Stimulated activated CD8-positive, alpha-beta memory T cell treated with anti-CD3 and anti-CD28 coated beads, Interleukin-7, amount 100 ng/mL, for 24 hours (primary cell): ENCODE measurements at regions not wholly inside any gene's neighbourhood (a gene's known extent, or its start where the extent isn't known, plus 50 kb on each side); places are given as distances from the start of the nearest gene placed in this dataset.
"Not testable (repeated sequence)": the region's sequence is repeated elsewhere in the genome, so short reads cannot be mapped to it uniquely, and the experiment has no call there.

ENCODE experiments used
- DNase-seq: peaks from one replicate; pipeline ENCODE4 v3.0.0-alpha.2; 2020; ENCODE audit warnings: low read depth

DNA sequence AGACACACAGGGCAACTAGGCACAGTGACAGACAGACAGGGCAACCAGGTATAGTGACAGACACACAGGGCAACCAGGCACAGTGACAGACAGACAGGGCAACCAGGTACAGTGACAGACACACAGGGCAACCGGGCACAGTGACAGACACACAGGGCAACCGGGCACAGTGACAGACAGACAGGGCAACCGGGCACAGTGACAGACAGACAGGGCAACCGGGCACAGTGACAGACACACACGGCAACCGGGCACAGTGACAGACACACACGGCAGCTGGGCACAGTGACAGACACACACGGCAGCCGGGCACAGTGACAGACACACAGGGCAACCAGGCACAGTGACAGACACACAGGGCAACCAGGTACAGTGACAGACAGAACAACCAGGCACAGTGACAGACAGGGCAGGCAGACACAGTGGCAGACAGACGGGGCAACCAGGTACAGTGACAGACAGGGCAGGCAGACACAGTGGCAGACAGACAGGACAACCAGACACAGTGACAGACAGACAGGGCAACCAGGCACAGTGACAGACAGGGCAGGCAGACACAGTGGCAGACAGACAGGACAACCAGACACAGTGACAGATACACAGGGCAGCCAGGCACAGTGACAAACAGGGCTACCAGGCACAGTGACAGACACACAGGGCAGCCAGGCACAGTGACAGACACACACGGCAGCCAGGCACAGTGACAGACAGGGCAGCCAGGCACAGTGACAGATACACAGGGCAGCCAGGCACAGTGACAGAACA is 64.7 kb upstream of the RAB6C start:
- DNase-seq, result no peak

DNA sequence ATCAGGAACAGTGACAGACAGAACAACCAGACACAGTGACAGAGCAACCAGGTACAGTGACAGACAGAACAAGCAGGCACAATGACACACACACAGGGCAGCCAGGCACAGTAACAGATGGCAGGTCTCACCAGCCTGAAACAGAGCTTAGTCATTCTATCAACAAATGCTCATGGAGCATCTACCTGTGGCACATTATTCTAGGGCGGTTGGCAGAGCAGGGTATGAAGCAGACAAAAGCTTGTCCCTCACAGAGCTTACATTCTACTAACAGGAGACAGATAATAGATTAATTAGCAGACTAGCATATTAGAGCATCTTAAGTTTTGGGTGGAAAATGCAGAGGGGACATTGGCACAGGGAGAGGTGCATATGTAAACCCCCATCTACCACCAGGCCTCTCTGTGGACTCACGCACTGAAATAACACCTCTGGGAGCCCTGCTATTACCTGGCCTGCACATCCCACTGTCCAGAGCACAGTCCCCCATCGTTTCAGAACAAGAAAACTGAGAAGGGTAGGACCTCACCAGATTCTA is 64.1 kb upstream of the RAB6C start:
- DNase-seq, result no peak

GRCh38 chr2:129918604-129919003 is 60.9 kb upstream of the RAB6C start:
- no peak for DNase-seq

DNA sequence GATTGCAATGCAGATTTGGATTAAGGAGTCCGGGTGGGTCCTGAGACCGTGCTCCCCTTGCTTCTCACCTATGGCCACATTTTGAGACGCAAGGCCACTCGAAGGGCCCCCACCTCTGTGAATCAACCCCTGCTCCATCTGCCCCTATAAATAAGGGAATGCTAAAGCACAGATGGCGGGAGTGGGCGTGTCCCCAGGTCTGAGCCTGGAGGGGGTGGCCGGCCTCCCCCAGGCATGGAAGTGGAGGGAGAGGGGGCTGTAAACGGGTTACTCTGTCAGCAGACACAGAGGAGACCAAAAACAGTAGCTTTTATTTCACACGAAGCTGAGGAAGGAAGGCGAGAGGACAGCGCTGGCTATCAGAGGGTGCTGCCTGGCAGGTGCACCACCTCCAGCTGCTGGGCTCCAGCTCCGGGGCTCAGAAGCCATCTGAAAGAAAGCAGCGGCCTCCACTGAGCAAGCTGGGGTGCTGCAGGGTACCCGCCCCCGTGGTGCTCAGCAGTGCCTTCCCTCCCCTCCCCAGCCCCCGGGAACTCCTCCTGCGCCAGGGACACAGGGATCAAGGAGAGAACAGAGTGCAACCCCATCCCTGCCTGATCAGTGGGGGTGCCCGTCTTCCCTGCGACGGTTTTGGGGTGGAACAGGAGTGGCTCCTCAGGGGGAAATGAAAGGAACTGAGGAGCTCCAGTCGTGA is 56.7 kb upstream of the RAB6C start:
- DNase-seq, result no peak

DNA sequence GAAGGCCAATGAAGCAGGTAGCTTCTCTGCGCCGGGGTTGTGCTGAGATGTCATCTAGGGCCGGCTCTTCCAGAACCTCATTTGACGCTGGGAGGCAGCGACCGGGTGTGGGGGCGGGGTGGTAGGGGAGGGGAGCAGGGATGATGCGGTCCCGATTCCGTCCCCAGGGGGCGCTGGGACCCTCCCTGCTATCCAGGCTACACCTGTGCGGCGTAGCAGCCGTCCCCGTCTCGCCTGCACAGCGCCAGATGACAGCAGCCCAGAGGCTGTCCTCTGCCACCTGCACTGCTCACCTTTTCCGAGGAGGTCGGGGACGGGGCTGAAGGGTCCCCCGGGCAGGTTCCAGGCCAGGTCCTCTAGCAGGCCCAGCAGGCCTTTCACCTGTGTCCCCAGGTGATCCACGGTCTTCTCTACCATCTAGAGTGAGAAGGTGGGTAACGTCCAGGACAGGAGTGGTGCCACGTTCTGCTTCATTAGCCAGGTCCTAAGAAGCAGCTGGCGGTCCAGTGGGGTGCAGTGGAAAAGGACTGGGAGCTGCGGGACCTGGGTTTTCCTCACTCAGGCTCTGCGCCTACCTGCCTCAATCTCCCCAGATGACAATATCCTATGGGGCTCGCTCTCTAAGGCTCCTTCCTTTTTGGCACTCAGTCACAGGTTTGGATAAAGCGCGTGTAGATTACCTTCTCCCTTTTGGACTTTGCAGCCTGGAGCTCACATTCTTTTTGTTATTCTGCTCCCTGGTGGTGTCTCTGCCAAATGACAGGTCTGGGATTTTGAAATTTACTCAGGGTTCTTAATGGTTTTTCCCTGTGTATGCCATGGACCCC is 56.0 kb upstream of the RAB6C start:
- no peak for DNase-seq

DNA sequence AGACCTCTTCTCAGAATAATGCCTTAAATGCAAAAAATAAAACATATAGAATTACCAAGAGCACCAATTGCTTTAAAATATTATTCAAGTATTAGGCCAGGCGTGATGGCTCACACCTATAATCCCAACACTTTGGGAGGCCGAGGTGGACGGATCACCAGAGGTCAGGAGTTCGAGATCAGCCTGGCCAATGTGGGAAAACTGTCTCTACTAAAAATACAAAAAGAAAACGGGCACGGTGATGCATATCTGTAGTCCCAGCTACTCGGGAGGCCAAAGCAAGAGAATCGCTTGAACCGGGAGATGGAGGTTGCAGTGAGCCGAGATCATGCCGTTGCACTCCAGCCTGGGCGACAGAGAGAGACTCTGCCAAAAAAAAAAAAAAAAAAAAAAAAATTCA is 55.4 kb upstream of the RAB6C start:
- DNase-seq, result not testable (repeated sequence)

DNA sequence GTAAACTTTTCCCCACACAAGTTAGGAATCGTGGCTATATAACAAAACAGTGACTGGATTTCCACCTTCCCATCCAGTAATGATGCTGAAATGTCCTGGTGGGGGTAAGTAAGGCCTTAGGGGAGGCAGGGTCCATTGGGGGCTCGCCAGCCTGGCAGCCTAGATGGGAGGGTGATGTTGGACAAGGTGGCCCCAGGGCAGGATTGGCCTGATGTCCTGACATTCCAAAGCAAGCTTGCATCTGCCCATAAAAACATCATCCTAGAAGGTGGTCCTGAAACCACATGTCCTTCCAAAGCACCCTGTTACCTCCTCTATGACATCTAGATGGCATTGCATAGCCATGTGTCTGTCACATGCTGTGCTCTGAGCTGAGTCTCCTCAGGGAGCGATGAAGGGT is 54.1 kb upstream of the RAB6C start:
- no peak for DNase-seq

DNA sequence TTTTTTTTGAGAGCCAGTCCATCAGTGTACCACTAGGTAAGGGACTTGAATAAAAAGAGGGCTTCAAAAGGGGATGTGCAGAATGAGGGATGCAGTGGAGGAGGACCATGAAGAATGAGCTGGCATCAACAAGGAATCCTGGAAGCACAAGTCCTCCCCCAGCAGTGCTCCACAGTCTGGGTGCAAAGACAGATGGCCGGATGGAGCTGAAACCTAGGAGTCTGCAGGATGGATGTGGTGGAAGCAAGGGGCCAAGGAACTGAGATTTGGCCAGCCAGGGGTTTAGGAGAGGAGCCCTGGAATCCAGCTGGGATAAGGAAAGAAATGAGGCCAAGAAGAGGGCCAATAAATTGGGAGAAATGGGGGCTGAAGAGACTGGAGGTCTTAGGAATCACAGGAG is 51.8 kb upstream of the RAB6C start:
- DNase-seq, result no peak

- no peak for DNase-seq
These were observed 49.9 kb upstream of the RAB6C start for GRCh38 chr2:129929321-129930290.
